ENCODE measurements at regions not wholly inside any gene's neighbourhood (a gene's known extent, or its start where the extent isn't known, plus 50 kb on each side); places are given as distances from the start of the nearest gene placed in this dataset.

DNA sequence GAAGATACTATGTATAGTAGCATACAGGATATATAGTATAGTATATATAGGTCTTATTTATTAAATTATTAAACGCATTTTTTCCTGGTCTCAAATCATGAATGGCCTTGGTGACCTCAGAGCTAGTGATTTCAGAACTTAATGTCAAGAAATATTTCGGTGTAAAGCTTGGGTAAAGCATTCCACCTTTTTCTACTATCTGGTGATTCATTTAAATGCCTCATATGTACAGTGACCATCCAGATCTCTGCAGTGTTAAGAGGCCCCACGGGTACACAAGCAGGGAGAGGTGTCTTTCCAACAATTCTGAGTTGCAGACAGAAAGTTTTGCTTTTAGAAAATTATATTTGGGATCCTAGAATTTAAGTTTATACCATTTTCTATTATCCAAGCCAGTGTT lies 626.5 kb downstream of the PTPRC start:
- Histone ChIP-seq H3K4me3 (ENCODE audit: low read depth, low read length, poor library complexity, severe bottlenecking) (no peak overlapping the region), H3K36me3 (ENCODE audit: insufficient read depth, low read length) (no peaks in the 10 kb centered on the region), H3K9me2 (ENCODE audit: low read depth, low read length) (no peaks in the 10 kb centered on the region), H3K9ac (ENCODE audit: low read length) (no peak overlapping the region), H3K79me2 (ENCODE audit: insufficient read depth, low read length) (no peaks in the 10 kb centered on the region), H2AFZ (ENCODE audit: low read length) (no peak overlapping the region), H4K20me1 (ENCODE audit: insufficient read depth, low read length) (no peaks in the 10 kb centered on the region), H3K27ac (ENCODE audit: low read depth, low read length, poor library complexity, severe bottlenecking) (no peak overlapping the region), H3K27me3 (ENCODE audit: insufficient read depth, low read length) (no peaks in the 10 kb centered on the region), H3K4me2 (ENCODE audit: low read length) (no peak overlapping the region), H3K4me1 (ENCODE audit: insufficient read depth, low read length, severe bottlenecking) (no peaks in the 10 kb centered on the region), H3F3A (ENCODE audit: insufficient read depth, low read length) (no peaks in the 10 kb centered on the region), H3K9me3 (ENCODE audit: low read length) (no peaks in the 10 kb centered on the region)
- no peak for TF ChIP-seq CTCF (IDR thresholded peaks at IDR 0.05; ENCODE audit: low read length)
- TF ChIP-seq EZH2 (IDR thresholded peaks at IDR 0.05; ENCODE audit: borderline replicate concordance, low read length), result no peak

DNA sequence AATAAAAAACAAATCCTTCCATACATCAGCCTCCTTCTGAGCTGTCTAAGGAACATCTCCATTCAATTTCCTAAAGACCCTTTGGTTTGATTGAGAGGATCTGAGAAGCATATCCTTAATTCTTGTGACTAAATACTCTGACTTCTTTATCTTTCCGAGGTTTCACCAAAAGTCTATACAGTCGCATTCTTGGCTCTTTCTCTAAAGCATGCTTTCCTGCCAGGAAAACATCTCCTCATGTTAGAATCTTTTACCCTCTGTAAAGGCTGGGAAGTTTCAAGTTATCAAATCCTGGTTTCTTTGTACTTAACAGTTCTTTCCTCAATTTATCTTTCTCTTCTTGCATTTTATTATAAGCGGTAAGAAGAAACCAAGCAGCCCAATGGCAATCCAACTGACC lies 630.4 kb downstream of the PTPRC start:
- Histone ChIP-seq H3K36me3 (ENCODE audit: insufficient read depth, low read length) (no peaks in the 10 kb centered on the region), H4K20me1 (ENCODE audit: insufficient read depth, low read length) (no peaks in the 10 kb centered on the region), H3K9me2 (ENCODE audit: low read depth, low read length) (no peaks in the 10 kb centered on the region), H3K4me3 (ENCODE audit: low read depth, low read length, poor library complexity, severe bottlenecking) (no peak overlapping the region), H2AFZ (ENCODE audit: low read length) (no peak overlapping the region), H3K9ac (ENCODE audit: low read length) (no peak overlapping the region), H3K4me2 (ENCODE audit: low read length) (no peak overlapping the region), H3K4me1 (ENCODE audit: insufficient read depth, low read length, severe bottlenecking) (no peaks in the 10 kb centered on the region), H3F3A (ENCODE audit: insufficient read depth, low read length) (no peaks in the 10 kb centered on the region), H3K9me3 (ENCODE audit: low read length) (no peaks in the 10 kb centered on the region), H3K27ac (ENCODE audit: low read depth, low read length, poor library complexity, severe bottlenecking) (no peak overlapping the region), H3K27me3 (ENCODE audit: insufficient read depth, low read length) (no peaks in the 10 kb centered on the region), H3K79me2 (ENCODE audit: insufficient read depth, low read length) (no peaks in the 10 kb centered on the region)
- TF ChIP-seq EZH2 (IDR thresholded peaks at IDR 0.05; ENCODE audit: borderline replicate concordance, low read length) (no peak), CTCF (IDR thresholded peaks at IDR 0.05; ENCODE audit: low read length) (no peak)

DNA sequence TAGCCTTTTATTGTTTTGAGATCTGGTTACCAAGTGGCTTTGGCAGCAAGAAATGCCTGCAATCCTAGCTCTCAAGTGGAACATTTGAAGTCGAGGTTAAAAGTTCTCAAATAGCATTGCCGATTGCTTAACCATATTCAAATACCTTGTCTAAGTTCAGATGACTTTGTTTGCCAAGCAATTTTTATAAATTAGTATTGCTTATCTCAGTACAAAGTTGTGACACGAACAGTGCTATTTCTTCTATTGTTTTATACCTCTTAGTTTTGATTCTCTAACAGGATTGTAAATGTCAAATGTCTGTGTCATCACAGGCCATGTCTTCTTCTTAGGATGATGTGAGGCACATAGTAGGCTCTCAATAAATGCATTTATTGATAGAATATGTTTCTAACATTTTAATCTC lies 633.3 kb downstream of the PTPRC start:
- Histone ChIP-seq H3K4me2 (ENCODE audit: low read length) (no peak overlapping the region), H3K36me3 (ENCODE audit: insufficient read depth, low read length) (no peaks in the 10 kb centered on the region), H3K27ac (ENCODE audit: low read depth, low read length, poor library complexity, severe bottlenecking) (no peak overlapping the region), H2AFZ (ENCODE audit: low read length) (no peak overlapping the region), H3K27me3 (ENCODE audit: insufficient read depth, low read length) (no peaks in the 10 kb centered on the region), H3K4me3 (ENCODE audit: low read depth, low read length, poor library complexity, severe bottlenecking) (no peak overlapping the region), H3K9ac (ENCODE audit: low read length) (no peak overlapping the region), H3K79me2 (ENCODE audit: insufficient read depth, low read length) (no peaks in the 10 kb centered on the region), H3F3A (ENCODE audit: insufficient read depth, low read length) (no peaks in the 10 kb centered on the region), H3K9me2 (ENCODE audit: low read depth, low read length) (no peaks in the 10 kb centered on the region), H4K20me1 (ENCODE audit: insufficient read depth, low read length) (no peaks in the 10 kb centered on the region), H3K4me1 (ENCODE audit: insufficient read depth, low read length, severe bottlenecking) (no peaks in the 10 kb centered on the region), H3K9me3 (ENCODE audit: low read length) (peaks cover 9% of the 10 kb centered on the region; the same call in 1 of the 2 replicates)
- no peak for TF ChIP-seq CTCF (IDR thresholded peaks at IDR 0.05; ENCODE audit: low read length)
- no peak for TF ChIP-seq EZH2 (IDR thresholded peaks at IDR 0.05; ENCODE audit: borderline replicate concordance, low read length)

Measured in OCI-LY1 (cell line).